H1 (cell line): ENCODE measurements at regions not wholly inside any gene's neighbourhood (a gene's known extent, or its start where the extent isn't known, plus 50 kb on each side); places are given as distances from the start of the nearest gene placed in this dataset.

ENCODE experiments used
- CBX5 ChIP-seq: fragments of 300-800, 300-1000 bp; sonication (generic); IDR thresholded peaks from 2 replicates; pipeline ENCODE4 v1.7.1; 2016; ENCODE audit warnings: antibody characterized with exemption, low read length, low read depth
- CHD1 ChIP-seq: IDR thresholded peaks from 2 replicates; pipeline ENCODE4 v1.6.1; 2012; ENCODE audit warnings: low read depth, low read length, improper control_type of control experiment
- CHD2 ChIP-seq: IDR thresholded peaks from 2 replicates; pipeline ENCODE4 v1.6.1; 2012; ENCODE audit warnings: low read length, improper control_type of control experiment
- EZH2 ChIP-seq: fragments of 200-600 bp; sonication (generic); IDR thresholded peaks from 2 replicates; pipeline ENCODE4 v1.7.1; 2012; ENCODE audit warnings: low read depth, mild to moderate bottlenecking, moderate library complexity, low read length, inconsistent platforms; ENCODE audit not compliant: severe bottlenecking
- GABPA ChIP-seq: IDR thresholded peaks from 2 replicates; pipeline ENCODE4 v1.6.1; 2011; ENCODE audit warnings: mild to moderate bottlenecking, low read length, moderate library complexity, borderline replicate concordance; ENCODE audit not compliant: insufficient read depth
- HDAC2 ChIP-seq, 2 experiments: fragments of 300-600 bp in 1 of 2; sonication (generic) in 1 of 2; IDR thresholded peaks; 2 replicates each; pipeline ENCODE4 v1.6.1; 2011 to 2012; ENCODE audit warnings: low read depth in 2 of 2, low read length in 2 of 2, mild to moderate bottlenecking in 2 of 2, moderate library complexity in 2 of 2, borderline replicate concordance in 1 of 2, inconsistent platforms in 1 of 2
- POLR2AphosphoS5 ChIP-seq: IDR thresholded peaks from 2 replicates; pipeline ENCODE4 v1.6.1; 2011; ENCODE audit warnings: low read depth, low read length
- RFX5 ChIP-seq: IDR thresholded peaks from 2 replicates; pipeline ENCODE4 v1.6.1; 2011; ENCODE audit warnings: low read depth, low read length, improper control_type of control experiment, borderline replicate concordance
- SIRT6 ChIP-seq: IDR thresholded peaks from one replicate; pipeline ENCODE4 v1.7.1; 2012; ENCODE audit warnings: low read length, inconsistent platforms
- TBP ChIP-seq: IDR thresholded peaks from 2 replicates; pipeline ENCODE4 v1.6.1; 2011; ENCODE audit warnings: low read depth, low read length, improper control_type of control experiment
- TEAD4 ChIP-seq: IDR thresholded peaks from 2 replicates; pipeline ENCODE4 v1.6.1; 2012; ENCODE audit warnings: low read depth, low read length, inconsistent platforms, mixed read lengths
- TF ChIP-seq, protein P1 (sequence below): IDR thresholded peaks from 2 replicates; pipeline ENCODE4 v1.6.1; 2011; ENCODE audit warnings: low read depth, mild to moderate bottlenecking, low read length; ENCODE audit not compliant: insufficient read depth
- TF ChIP-seq, protein P2 (sequence below), 3 experiments: IDR thresholded peaks; 1 replicate in 2 of 3; 2 replicates in 1 of 3; pipeline versions ENCODE4 v1.5.1 to v1.6.1; 2011; ENCODE audit warnings: low read length in 3 of 3, mild to moderate bottlenecking in 3 of 3, inconsistent platforms in 2 of 3, low read depth in 1 of 3, moderate library complexity in 1 of 3; ENCODE audit not compliant: insufficient read depth in 1 of 3; ENCODE audit errors: control extremely low read depth in 1 of 3
- TF ChIP-seq, protein P3 (sequence below): IDR thresholded peaks from 2 replicates; pipeline ENCODE4 v1.6.1; 2012; ENCODE audit warnings: low read length, inconsistent platforms

DNA sequence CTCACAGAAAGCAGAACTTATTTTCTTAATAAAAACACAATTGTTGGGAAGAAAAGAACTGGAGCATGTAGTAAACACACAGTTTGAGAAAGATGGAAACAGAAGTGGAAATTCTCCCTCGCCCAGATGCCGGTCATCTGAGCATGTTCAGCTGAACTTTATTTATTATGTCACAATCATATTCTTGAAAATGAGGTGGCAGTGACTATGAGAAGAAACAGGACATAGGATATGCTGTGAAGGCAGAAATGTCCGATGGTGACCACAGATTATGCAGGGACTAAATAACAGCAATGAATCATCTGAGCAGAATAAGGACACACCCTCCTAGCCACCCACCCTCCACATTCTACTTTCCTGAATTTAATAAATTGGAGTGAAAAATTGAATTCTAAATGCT is 425.3 kb upstream of the NOX3 start:
- TF ChIP-seq HDAC2 (IDR thresholded peaks at IDR 0.05; ENCODE audit: borderline replicate concordance in 1 of 2, low read depth in 2 of 2, low read length in 2 of 2) (no peak), TBP (no peak), RFX5 (no peak), POLR2AphosphoS5 (no peak), CHD1 (no peak), CBX5 (no peak), GABPA (no peak), SIRT6 (no peak), EZH2 (no peak), CHD2 (no peak), TEAD4 (no peak)
- TF ChIP-seq, protein P1, sequence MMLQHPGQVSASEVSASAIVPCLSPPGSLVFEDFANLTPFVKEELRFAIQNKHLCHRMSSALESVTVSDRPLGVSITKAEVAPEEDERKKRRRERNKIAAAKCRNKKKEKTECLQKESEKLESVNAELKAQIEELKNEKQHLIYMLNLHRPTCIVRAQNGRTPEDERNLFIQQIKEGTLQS: no peak
- TF ChIP-seq, protein P2, sequence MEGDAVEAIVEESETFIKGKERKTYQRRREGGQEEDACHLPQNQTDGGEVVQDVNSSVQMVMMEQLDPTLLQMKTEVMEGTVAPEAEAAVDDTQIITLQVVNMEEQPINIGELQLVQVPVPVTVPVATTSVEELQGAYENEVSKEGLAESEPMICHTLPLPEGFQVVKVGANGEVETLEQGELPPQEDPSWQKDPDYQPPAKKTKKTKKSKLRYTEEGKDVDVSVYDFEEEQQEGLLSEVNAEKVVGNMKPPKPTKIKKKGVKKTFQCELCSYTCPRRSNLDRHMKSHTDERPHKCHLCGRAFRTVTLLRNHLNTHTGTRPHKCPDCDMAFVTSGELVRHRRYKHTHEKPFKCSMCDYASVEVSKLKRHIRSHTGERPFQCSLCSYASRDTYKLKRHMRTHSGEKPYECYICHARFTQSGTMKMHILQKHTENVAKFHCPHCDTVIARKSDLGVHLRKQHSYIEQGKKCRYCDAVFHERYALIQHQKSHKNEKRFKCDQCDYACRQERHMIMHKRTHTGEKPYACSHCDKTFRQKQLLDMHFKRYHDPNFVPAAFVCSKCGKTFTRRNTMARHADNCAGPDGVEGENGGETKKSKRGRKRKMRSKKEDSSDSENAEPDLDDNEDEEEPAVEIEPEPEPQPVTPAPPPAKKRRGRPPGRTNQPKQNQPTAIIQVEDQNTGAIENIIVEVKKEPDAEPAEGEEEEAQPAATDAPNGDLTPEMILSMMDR (IDR thresholded peaks at IDR 0.05; ENCODE audit: control extremely low read depth in 1 of 3, insufficient read depth in 1 of 3, low read depth in 1 of 3, low read length in 3 of 3): no peak
- TF ChIP-seq, protein P3, sequence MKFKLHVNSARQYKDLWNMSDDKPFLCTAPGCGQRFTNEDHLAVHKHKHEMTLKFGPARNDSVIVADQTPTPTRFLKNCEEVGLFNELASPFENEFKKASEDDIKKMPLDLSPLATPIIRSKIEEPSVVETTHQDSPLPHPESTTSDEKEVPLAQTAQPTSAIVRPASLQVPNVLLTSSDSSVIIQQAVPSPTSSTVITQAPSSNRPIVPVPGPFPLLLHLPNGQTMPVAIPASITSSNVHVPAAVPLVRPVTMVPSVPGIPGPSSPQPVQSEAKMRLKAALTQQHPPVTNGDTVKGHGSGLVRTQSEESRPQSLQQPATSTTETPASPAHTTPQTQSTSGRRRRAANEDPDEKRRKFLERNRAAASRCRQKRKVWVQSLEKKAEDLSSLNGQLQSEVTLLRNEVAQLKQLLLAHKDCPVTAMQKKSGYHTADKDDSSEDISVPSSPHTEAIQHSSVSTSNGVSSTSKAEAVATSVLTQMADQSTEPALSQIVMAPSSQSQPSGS: no peak
